IMR-90 (cell line): ENCODE measurements at regions not wholly inside any gene's neighbourhood (a gene's known extent, or its start where the extent isn't known, plus 50 kb on each side); places are given as distances from the start of the nearest gene placed in this dataset.

Experiments
- BHLHE40 ChIP-seq: fragments of 150-350 bp; IDR thresholded peaks from 2 replicates; pipeline ENCODE4 v1.6.1; 2016; ENCODE audit warnings: mild to moderate bottlenecking, low read depth, low read length
- CEBPB ChIP-seq: IDR thresholded peaks from 2 replicates; pipeline ENCODE4 v1.6.1; 2012; ENCODE audit warnings: low read depth, low read length, improper control_type of control experiment
- CHD1 ChIP-seq: IDR thresholded peaks from 2 replicates; pipeline ENCODE4 v1.6.1; 2012; ENCODE audit warnings: low read depth, low read length, improper control_type of control experiment
- CTCF ChIP-seq: conservative IDR thresholded peaks from 2 replicates; pipeline ENCODE4 v1.5.1; 2012; ENCODE audit warnings: mild to moderate bottlenecking, low read depth, low read length, improper control_type of control experiment
- FOS ChIP-seq: fragments of 150-350 bp; IDR thresholded peaks from 2 replicates; pipeline ENCODE4 v1.6.1; 2016; ENCODE audit warnings: low read depth, low read length
- MAFK ChIP-seq: IDR thresholded peaks from 2 replicates; pipeline ENCODE4 v1.6.1; 2012; ENCODE audit warnings: low read depth, low read length, improper control_type of control experiment
- MAZ ChIP-seq: IDR thresholded peaks from 2 replicates; pipeline ENCODE4 v1.6.1; 2012; ENCODE audit warnings: low read depth, mild to moderate bottlenecking, low read length, improper control_type of control experiment, moderate library complexity, borderline replicate concordance
- POLR2A ChIP-seq: IDR thresholded peaks from 2 replicates; pipeline ENCODE4 v1.6.1; 2012; ENCODE audit warnings: mild to moderate bottlenecking, low read depth, low read length
- RAD21 ChIP-seq: IDR thresholded peaks from 2 replicates; pipeline ENCODE4 v1.6.1; 2012; ENCODE audit warnings: low read length, improper control_type of control experiment
- RCOR1 ChIP-seq: IDR thresholded peaks from 2 replicates; pipeline ENCODE4 v1.6.1; 2012; ENCODE audit warnings: mild to moderate bottlenecking, low read length, improper control_type of control experiment; ENCODE audit not compliant: insufficient replicate concordance
- RFX5 ChIP-seq: IDR thresholded peaks from 2 replicates; pipeline ENCODE4 v1.8.0; 2012; ENCODE audit warnings: low read depth, mild to moderate bottlenecking, low read length, moderate library complexity
- SMC3 ChIP-seq: fragments of 150-350 bp; IDR thresholded peaks from 2 replicates; pipeline ENCODE4 v1.6.1; 2016; ENCODE audit warnings: low read depth, mild to moderate bottlenecking, antibody characterized with exemption, low read length, moderate library complexity
- USF2 ChIP-seq: fragments of 150-350 bp; IDR thresholded peaks from 2 replicates; pipeline ENCODE4 v1.6.1; 2017; ENCODE audit warnings: mild to moderate bottlenecking, antibody characterized with exemption, low read length, low read depth

- TF ChIP-seq CEBPB (no peak), CTCF (no peak), RCOR1 (no peak), RAD21 (no peak), POLR2A (no peak), MAZ (no peak), MAFK (no peak), SMC3 (no peak), RFX5 (no peak), BHLHE40 (no peak), FOS (no peak), CHD1 (no peak), USF2 (no peak)
These were observed 54.5 kb upstream of the PSD2 start for GRCh38 chr5:139740992-139741672.
